ENCODE measurements at regions not wholly inside any gene's neighbourhood (a gene's known extent, or its start where the extent isn't known, plus 50 kb on each side); places are given as distances from the start of the nearest gene placed in this dataset.
A peak's percentile ranks its signal among the peaks of the same experiment; 100 is the strongest.

- Histone ChIP-seq H3K27ac (peak overlapping the region; percentile 81), H2AFZ (no peak overlapping the region), H3K4me3 (no peak overlapping the region), H3K27me3 (no peaks in the 10 kb centered on the region), H4K20me1 (ENCODE audit: insufficient read depth, poor library complexity, severe bottlenecking) (no peaks in the 10 kb centered on the region), H3K36me3 (replicated peaks; ENCODE audit: insufficient read depth, low read depth) (no peaks in the 10 kb centered on the region), H3K9me2 (replicated peaks; ENCODE audit: insufficient read depth) (no peaks in the 10 kb centered on the region), H3K79me2 (no peaks in the 10 kb centered on the region), H3K4me2 (no peak overlapping the region), H3K9me3 (ENCODE audit: low read depth) (no peaks in the 10 kb centered on the region), H3K4me1 (ENCODE audit: insufficient read depth) (peaks cover 59% of the 10 kb centered on the region)
- no peak for TF ChIP-seq CTCF (IDR thresholded peaks at IDR 0.05; ENCODE audit: poor library complexity)
- no peak for TF ChIP-seq EZH2phosphoT487 (IDR thresholded peaks at IDR 0.05; ENCODE audit: low read depth, severe bottlenecking, unreplicated experiment)
- no peak for TF ChIP-seq EZH2 (IDR thresholded peaks at IDR 0.05; ENCODE audit: borderline replicate concordance)
- WGBS (ENCODE audit: low lambda C conversion rate, missing lambda C conversion rate), result 79% methylated on average over 2 of the region's 2 CpGs
- DNase-seq (ENCODE audit: low spot score), result no peak
These were observed 175.1 kb downstream of the NUFIP1 start for GRCh38 chr13:44814161-44814560.

DNA sequence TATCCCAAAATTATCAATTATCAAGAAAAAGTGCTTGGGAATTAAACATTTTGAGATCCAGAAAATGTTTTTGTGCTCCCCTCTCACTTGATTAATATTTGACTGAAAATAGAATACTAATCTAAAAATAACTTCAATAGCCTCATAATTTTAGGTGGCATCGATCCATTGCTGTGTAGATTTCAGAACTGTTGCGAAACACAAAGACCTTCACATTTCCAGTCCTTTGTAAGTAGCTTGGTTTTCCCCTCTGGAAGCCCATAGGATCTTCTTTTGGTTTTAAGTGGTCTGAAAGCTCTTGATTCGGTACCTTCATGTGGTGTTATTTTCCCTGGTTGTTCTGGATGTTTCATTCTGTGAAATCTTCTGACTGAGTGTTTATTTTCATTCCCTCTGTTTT lies 176.5 kb downstream of the NUFIP1 start:
- H3K4me1 ChIP-seq (ENCODE audit: insufficient read depth), result peaks cover 50% of the 10 kb centered on the region
- TF ChIP-seq EZH2phosphoT487 (IDR thresholded peaks at IDR 0.05; ENCODE audit: low read depth, severe bottlenecking, unreplicated experiment) (no peak), CTCF (IDR thresholded peaks at IDR 0.05; ENCODE audit: poor library complexity) (no peak), EZH2 (IDR thresholded peaks at IDR 0.05; ENCODE audit: borderline replicate concordance) (no peak)
- H3K79me2 ChIP-seq, result no peaks in the 10 kb centered on the region
- no peaks in the 10 kb centered on the region for H3K9me2 ChIP-seq (replicated peaks; ENCODE audit: insufficient read depth)
- 89% methylated on average over 3 of the region's 3 CpGs for WGBS (ENCODE audit: low lambda C conversion rate, missing lambda C conversion rate)
- no peaks in the 10 kb centered on the region for H4K20me1 ChIP-seq (ENCODE audit: insufficient read depth, poor library complexity, severe bottlenecking)
- DNase-seq (ENCODE audit: low spot score), result no peak
- H3K4me2 ChIP-seq, result no peak overlapping the region
- H3K36me3 ChIP-seq (replicated peaks; ENCODE audit: insufficient read depth, low read depth), result no peaks in the 10 kb centered on the region
- peak overlapping the region; percentile 81 for H3K27ac ChIP-seq
- H3K27me3 ChIP-seq, result no peaks in the 10 kb centered on the region
- H2AFZ ChIP-seq, result no peak overlapping the region
- no peaks in the 10 kb centered on the region for H3K9me3 ChIP-seq (ENCODE audit: low read depth)
- H3K4me3 ChIP-seq, result no peak overlapping the region

- TF ChIP-seq CTCF (IDR thresholded peaks at IDR 0.05; ENCODE audit: poor library complexity), result no peak
- TF ChIP-seq EZH2 (IDR thresholded peaks at IDR 0.05; ENCODE audit: borderline replicate concordance), result no peak
- TF ChIP-seq EZH2phosphoT487 (IDR thresholded peaks at IDR 0.05; ENCODE audit: low read depth, severe bottlenecking, unreplicated experiment), result no peak
- H3K4me2 ChIP-seq, result no peak overlapping the region
These were observed 179.0 kb downstream of the NUFIP1 start for GRCh38 chr13:44810061-44810840.

More at GRCh38 chr13:44810061-44810840, 179.0 kb downstream of the NUFIP1 start:
- Histone ChIP-seq H3K27ac (peak overlapping the region; percentile 71), H3K4me3 (no peak overlapping the region), H3K36me3 (replicated peaks; ENCODE audit: insufficient read depth, low read depth) (no peaks in the 10 kb centered on the region), H2AFZ (no peak overlapping the region), H3K79me2 (no peaks in the 10 kb centered on the region), H3K9me2 (replicated peaks; ENCODE audit: insufficient read depth) (no peaks in the 10 kb centered on the region), H3K4me1 (ENCODE audit: insufficient read depth) (peaks cover 34% of the 10 kb centered on the region), H3K9me3 (ENCODE audit: low read depth) (no peaks in the 10 kb centered on the region), H4K20me1 (ENCODE audit: insufficient read depth, poor library complexity, severe bottlenecking) (no peaks in the 10 kb centered on the region), H3K27me3 (no peaks in the 10 kb centered on the region)
- DNase-seq (ENCODE audit: low spot score), result peak; percentile 35
- WGBS (ENCODE audit: low lambda C conversion rate, missing lambda C conversion rate), result 61% methylated on average over 5 of the region's 5 CpGs
